ENCODE measurements at regions not wholly inside any gene's neighbourhood (a gene's known extent, or its start where the extent isn't known, plus 50 kb on each side); places are given as distances from the start of the nearest gene placed in this dataset.

GRCh38 chr1:199102239-199102638, 463.4 kb downstream of the PTPRC start:
- no peak for TF ChIP-seq SP1 (IDR thresholded peaks at IDR 0.05)
- no peak for TF ChIP-seq SP1 (CRISPR knock-in tag; IDR thresholded peaks at IDR 0.05)
- TF ChIP-seq MAZ (IDR thresholded peaks at IDR 0.05; ENCODE audit: borderline replicate concordance, low read depth, low read length) = no peak
- TF ChIP-seq MAZ (CRISPR knock-in tag; IDR thresholded peaks at IDR 0.05; ENCODE audit: low read depth) = no peak
- TF ChIP-seq ZNF891 (CRISPR knock-in tag; IDR thresholded peaks at IDR 0.05) = no peak
- no peak for TF ChIP-seq FOXO1 (CRISPR knock-in tag; IDR thresholded peaks at IDR 0.05)
